GM06990 (cell line): ENCODE measurements at regions not wholly inside any gene's neighbourhood (a gene's known extent, or its start where the extent isn't known, plus 50 kb on each side); places are given as distances from the start of the nearest gene placed in this dataset.

Experiments used
- DNase-seq: peaks from one replicate; pipeline ENCODE4 v3.0.0-alpha.2; 2011; ENCODE audit not compliant: insufficient read length; ENCODE audit errors: extremely low read depth
- H3K27me3 ChIP-seq: replicated peaks from 2 replicates; pipeline ENCODE4 v1.6.0; 2011; ENCODE audit warnings: low read length; ENCODE audit not compliant: control insufficient read depth, insufficient read depth
- H3K36me3 ChIP-seq: 2 replicates; pipeline ENCODE4 v1.5.1; 2011; ENCODE audit warnings: low read length; ENCODE audit not compliant: control insufficient read depth, insufficient read depth
- H3K4me3 ChIP-seq: replicated peaks from 2 replicates; pipeline ENCODE4 v1.5.1; 2011; ENCODE audit warnings: low read depth, mild to moderate bottlenecking, control low read depth, low read length
- CTCF ChIP-seq: IDR thresholded peaks from 2 replicates; pipeline ENCODE4 v1.5.1; 2011; ENCODE audit warnings: low read length, control low read depth, mild to moderate bottlenecking, inconsistent platforms; ENCODE audit not compliant: insufficient read depth, poor library complexity, severe bottlenecking

GRCh38 chr7:26482927-26483326 is 191.3 kb downstream of the SNX10 start:
- H3K36me3 ChIP-seq: no peaks in the 10 kb centered on the region

GRCh38 chr7:26483843-26484242 is 192.2 kb downstream of the SNX10 start:
- no peaks in the 10 kb centered on the region for H3K36me3 ChIP-seq
- H3K4me3 ChIP-seq: no peak overlapping the region
- no peak for DNase-seq
- TF ChIP-seq CTCF: no peak
- no peaks in the 10 kb centered on the region for H3K27me3 ChIP-seq

More at GRCh38 chr7:26482927-26483326, 191.3 kb downstream of the SNX10 start:
- Histone ChIP-seq H3K4me3 (no peak overlapping the region), H3K27me3 (no peaks in the 10 kb centered on the region)
- no peak for TF ChIP-seq CTCF
- DNase-seq: no peak

GRCh38 chr7:26485367-26485934 is 193.8 kb downstream of the SNX10 start:
- Histone ChIP-seq H3K27me3 (no peaks in the 10 kb centered on the region), H3K36me3 (no peaks in the 10 kb centered on the region), H3K4me3 (no peak overlapping the region)
- no peak for TF ChIP-seq CTCF
- DNase-seq: no peak

- no peak for TF ChIP-seq CTCF
- DNase-seq: no peak
- Histone ChIP-seq H3K27me3 (no peaks in the 10 kb centered on the region), H3K36me3 (no peaks in the 10 kb centered on the region), H3K4me3 (no peak overlapping the region)
Observed at GRCh38 chr7:26486153-26486552, 194.5 kb downstream of the SNX10 start.

- no peak for TF ChIP-seq CTCF
- Histone ChIP-seq H3K36me3 (no peaks in the 10 kb centered on the region), H3K4me3 (no peak overlapping the region), H3K27me3 (no peaks in the 10 kb centered on the region; the same call in 1 of the 2 replicates)
- DNase-seq: no peak
Observed at GRCh38 chr7:26487780-26488515, 196.3 kb downstream of the SNX10 start.

GRCh38 chr7:26489391-26489790 is 197.7 kb downstream of the SNX10 start:
- H3K4me3 ChIP-seq: no peak overlapping the region
- no peaks in the 10 kb centered on the region for H3K36me3 ChIP-seq
- no peak for TF ChIP-seq CTCF
- H3K27me3 ChIP-seq: no peaks in the 10 kb centered on the region; the same call in none of the 2 replicates
- no peak for DNase-seq
